Effector memory CD8-positive, alpha-beta T cell (primary cell): ENCODE measurements at regions not wholly inside any gene's neighbourhood (a gene's known extent, or its start where the extent isn't known, plus 50 kb on each side); places are given as distances from the start of the nearest gene placed in this dataset.

ENCODE experiments used
- ATAC-seq: fragments of 150-1000 bp; cut with Tn5 transposase; replicated peaks from 2 replicates; pipeline ENCODE4 v1.10.0; 2021; ENCODE audit warnings: mild to moderate bottlenecking, moderate library complexity
- DNase-seq, 3 experiments: peaks; one replicate each; pipeline ENCODE4 v3.0.0; 2021
- H3K27ac Mint-ChIP-seq, 2 donors: one replicate each; pipeline ENCODE4 v1.8.0; 2022; ENCODE audit warnings: mild to moderate bottlenecking in 2 of 2, mixed read lengths in 2 of 2, moderate library complexity in 2 of 2
- H3K27me3 Mint-ChIP-seq, 2 donors: one replicate each; pipeline ENCODE4 v1.8.0; 2022; ENCODE audit warnings: mixed read lengths in 2 of 2
- H3K36me3 Mint-ChIP-seq: one replicate; pipeline ENCODE4 v1.8.0; 2022; ENCODE audit warnings: mild to moderate bottlenecking, moderate library complexity, mixed read lengths; ENCODE audit not compliant: insufficient read depth
- H3K4me1 Mint-ChIP-seq, 2 donors: one replicate each; pipeline ENCODE4 v1.8.0; 2022; ENCODE audit warnings: low read depth in 2 of 2, mixed read lengths in 2 of 2
- H3K4me3 Mint-ChIP-seq, 2 donors: one replicate each; pipeline ENCODE4 v1.8.0; 2022; ENCODE audit warnings: mild to moderate bottlenecking in 2 of 2, mixed read lengths in 2 of 2, moderate library complexity in 2 of 2
- H3K9me3 Mint-ChIP-seq, 2 donors: one replicate each; pipeline ENCODE4 v1.8.0; 2022; ENCODE audit warnings: mixed read lengths in 2 of 2

DNA sequence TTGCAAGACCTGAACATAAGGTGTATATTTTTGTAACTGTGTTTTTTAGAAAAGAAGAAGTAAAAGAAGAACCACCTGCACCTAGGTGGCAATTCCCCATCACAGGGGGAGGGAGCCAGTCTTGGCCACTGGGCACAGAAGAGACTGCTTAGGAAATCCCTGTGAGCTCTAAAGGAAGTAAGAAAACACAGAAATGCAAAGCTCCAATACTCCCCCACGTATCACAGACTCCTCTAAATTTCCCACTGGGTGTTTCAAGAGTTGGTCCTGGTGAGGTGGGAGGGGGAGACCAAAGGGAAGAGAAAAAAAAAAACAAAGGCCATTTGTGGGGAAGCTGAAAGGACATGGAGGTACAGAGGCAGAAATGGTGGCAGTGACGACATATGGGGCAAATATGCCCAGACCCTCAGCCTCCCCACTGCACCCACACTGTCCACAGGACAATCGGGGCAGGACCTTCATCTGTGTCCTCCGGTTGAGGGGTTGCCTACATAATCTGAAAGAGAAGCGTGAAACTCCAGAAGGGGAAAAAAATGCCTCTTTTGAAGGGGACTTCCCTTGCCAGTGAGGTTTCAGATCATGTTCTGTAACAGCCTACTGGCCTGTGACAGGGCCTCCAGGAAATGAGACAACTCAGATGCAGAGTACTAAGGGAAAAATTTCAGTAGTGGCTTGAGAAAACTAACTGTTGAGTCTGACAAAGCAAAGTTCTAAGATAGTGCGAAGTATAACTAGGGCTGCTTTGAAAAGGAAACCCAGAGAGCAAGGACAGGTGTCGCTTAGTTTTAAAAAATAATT lies 226.2 kb upstream of the MARCKS start:
- peak in 2 of 3 experiments; percentile 6 to 7 for DNase-seq
- Mint-ChIP-seq H3K4me3 (peak overlapping the region; percentile 54 to 67), H3K36me3 (peaks cover 8% of the 10 kb centered on the region), H3K27ac (peak overlapping the region; percentile 91 to 92), H3K9me3 (peaks cover 0 to 8% of the 10 kb centered on the region in 2 donors), H3K4me1 (peaks cover 7 to 18% of the 10 kb centered on the region in 2 donors), H3K27me3 (no peaks in the 10 kb centered on the region)
- peak; percentile 73 for ATAC-seq

DNA sequence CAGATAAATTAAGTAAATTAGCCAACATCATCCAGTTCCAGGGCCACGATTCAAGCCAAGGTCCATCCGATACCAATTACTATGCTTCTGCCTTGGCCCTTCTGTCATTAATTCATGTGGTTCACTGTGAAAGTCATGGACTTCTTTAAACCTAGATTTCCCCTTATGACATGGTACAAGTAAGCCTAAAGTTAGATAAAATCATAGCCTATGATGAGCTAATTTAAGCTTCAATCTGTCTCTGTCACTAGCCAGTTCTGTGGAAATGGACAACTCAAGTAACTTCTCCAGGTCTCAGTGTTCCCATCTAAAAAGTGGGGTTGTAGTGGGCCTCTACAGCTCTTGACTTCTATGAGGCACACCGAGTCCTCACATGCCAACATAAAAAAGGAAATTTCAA lies 225.5 kb upstream of the MARCKS start:
- Mint-ChIP-seq H3K27me3 (no peaks in the 10 kb centered on the region), H3K4me3 (peak overlapping the region in 1 of 2 donors; percentile 67), H3K4me1 (peaks cover 7 to 16% of the 10 kb centered on the region in 2 donors), H3K27ac (peak overlapping the region; percentile 91 to 92), H3K36me3 (peaks cover 8% of the 10 kb centered on the region), H3K9me3 (peaks cover 0 to 8% of the 10 kb centered on the region in 2 donors)
- DNase-seq: no peak
- ATAC-seq: no peak

DNA sequence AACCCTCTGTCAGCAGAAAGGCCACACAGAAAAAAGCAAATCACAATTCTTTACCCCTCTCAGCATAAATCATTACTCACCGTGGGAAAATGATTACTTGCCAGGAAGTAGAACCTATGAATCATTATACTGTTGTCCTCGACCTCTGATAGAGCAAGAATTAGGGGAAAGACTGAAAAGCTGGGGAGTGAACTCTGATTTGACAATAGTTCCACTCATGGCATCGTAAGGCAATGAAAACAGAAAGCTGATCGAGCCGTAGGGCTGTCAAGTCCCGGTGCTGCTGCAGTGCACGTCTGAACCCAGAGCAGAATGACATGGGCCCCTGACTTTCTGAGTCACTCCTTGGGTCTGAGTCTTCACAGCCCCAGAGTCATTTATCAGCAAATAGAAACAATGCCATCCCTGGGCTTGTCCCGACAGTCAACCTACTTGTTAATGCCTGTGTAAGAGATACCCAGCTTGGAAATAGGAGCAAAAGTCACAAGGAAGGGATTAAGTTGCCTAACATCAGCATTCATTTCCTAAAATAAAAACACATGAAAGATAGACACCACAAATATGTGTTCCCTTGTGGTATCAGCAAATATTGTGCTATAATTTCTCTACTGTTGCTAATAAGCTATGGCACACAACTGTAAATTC lies 224.8 kb upstream of the MARCKS start:
- DNase-seq (no peak), ATAC-seq (peak; percentile 44)
- peaks cover 0 to 8% of the 10 kb centered on the region in 2 donors for H3K9me3 Mint-ChIP-seq
- peaks cover 7 to 16% of the 10 kb centered on the region in 2 donors for H3K4me1 Mint-ChIP-seq
- no peaks in the 10 kb centered on the region for H3K27me3 Mint-ChIP-seq
- H3K4me3 Mint-ChIP-seq: peak overlapping the region; percentile 43 to 54
- H3K36me3 Mint-ChIP-seq: peaks cover 8% of the 10 kb centered on the region
- peak overlapping the region; percentile 91 to 92 for H3K27ac Mint-ChIP-seq

GRCh38 chr6:113633638-113634037 lies 223.5 kb upstream of the MARCKS start:
- peaks cover 0 to 8% of the 10 kb centered on the region in 2 donors for H3K9me3 Mint-ChIP-seq
- H3K36me3 Mint-ChIP-seq: peaks cover 8% of the 10 kb centered on the region
- H3K27me3 Mint-ChIP-seq: no peaks in the 10 kb centered on the region
- no peak overlapping the region for H3K27ac Mint-ChIP-seq
- H3K4me1 Mint-ChIP-seq: peaks cover 7 to 12% of the 10 kb centered on the region in 2 donors
- DNase-seq: no peak
- no peak overlapping the region for H3K4me3 Mint-ChIP-seq
- no peak for ATAC-seq

DNA sequence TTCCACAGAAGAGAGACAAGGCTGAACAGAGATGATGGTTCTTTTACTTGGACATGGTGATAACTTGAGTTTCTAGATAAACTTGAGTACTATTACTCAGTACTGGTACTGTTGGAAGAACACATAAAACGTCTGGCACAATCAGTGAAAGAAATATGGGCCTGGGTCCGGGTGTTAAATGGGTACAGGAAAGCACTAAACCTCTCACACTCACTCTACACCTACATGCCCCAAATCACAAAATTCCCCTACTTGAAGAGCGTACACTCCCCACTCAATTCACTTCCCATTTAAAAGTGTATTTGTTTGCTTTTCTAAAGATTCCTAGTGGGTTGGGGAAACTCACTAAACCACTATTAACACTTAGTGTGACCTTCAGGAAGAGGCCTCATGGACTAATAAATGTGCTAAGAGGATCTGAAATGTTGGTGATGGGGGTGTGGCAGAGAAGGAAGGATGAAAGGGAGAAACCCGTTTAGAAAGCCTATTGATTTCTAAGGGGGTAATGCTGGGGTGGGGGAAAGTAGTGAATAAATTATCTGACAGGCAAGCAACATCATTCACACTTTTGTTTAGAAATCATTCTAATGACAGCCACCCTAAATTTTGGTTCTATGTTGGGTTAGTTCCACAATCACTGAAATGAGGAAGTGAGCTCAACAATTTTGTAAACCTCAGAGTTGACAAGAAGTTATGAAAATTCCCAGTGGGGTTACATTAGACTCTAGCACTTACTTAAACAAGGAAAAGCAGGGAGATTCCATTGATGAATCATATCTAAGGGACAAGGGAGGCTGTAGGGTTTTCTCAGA lies 222.6 kb upstream of the MARCKS start:
- peaks cover 7 to 12% of the 10 kb centered on the region in 2 donors for H3K4me1 Mint-ChIP-seq
- H3K36me3 Mint-ChIP-seq: peaks cover 8% of the 10 kb centered on the region
- no peaks in the 10 kb centered on the region for H3K27me3 Mint-ChIP-seq
- peaks cover 0 to 8% of the 10 kb centered on the region in 2 donors for H3K9me3 Mint-ChIP-seq
- no peak overlapping the region for H3K27ac Mint-ChIP-seq
- no peak overlapping the region for H3K4me3 Mint-ChIP-seq
- ATAC-seq (no peak), DNase-seq (no peak)

DNA sequence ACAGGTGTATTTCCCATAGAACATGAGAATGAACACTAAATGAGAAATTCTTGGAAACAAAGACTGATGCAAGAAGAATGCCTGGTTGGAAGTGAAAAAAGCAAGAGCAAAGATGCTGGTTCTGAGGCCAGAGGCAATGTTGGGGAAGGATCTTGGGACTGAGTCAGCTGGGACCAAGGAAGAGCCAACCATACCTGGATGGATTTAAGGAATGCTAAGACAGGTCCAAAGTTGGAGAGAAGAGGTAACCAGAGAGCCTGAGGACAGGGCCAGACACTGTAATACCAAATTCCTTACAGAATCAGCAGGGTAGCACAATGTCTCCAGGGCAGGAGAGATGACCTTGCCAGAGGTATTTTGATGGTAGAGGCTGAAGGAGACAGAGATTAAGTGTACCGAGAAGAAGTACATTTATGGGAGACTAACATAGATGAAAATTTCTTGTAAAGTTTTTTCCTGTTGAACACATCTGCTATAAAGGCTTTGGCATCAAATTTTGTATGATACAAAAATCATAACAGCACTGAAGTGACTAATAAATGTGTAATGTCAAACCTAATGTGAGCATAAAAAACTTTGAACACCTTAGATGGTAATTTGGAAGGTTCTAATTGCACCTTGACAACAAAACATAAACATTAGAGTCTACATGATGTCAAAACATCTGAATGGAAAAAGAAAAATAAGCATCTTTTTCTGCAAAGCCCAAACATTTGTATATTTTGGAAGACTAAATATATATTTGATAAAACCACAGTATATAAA lies 221.7 kb upstream of the MARCKS start:
- DNase-seq (no peak), ATAC-seq (no peak)
- H3K27me3 Mint-ChIP-seq: no peaks in the 10 kb centered on the region
- no peak overlapping the region for H3K4me3 Mint-ChIP-seq
- H3K4me1 Mint-ChIP-seq: peaks cover 7 to 12% of the 10 kb centered on the region in 2 donors
- H3K36me3 Mint-ChIP-seq: peaks cover 8% of the 10 kb centered on the region
- no peak overlapping the region for H3K27ac Mint-ChIP-seq
- H3K9me3 Mint-ChIP-seq: peaks cover 0 to 8% of the 10 kb centered on the region in 2 donors

DNA sequence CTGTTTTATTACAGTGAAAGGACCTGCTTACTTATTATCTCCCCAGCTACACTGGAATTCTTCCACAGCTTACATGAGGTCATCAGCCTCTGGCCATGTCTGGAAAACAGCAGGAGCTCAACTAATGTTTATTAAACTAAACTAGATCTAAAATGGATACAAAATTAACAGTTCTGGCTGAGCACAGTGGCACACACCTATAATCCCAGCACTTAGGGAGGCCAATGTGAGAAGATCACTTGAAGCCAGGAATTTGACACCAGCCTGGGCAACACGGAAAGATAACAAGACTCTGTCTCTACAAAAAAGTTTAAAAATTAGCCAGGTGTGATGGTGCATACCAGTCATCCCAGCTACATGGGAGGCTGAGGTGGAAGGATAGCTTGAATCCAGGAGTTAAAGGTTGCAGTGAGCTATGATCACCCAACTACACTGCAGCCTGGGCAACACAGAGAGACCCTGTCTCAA lies 220.8 kb upstream of the MARCKS start:
- Mint-ChIP-seq H3K4me1 (peaks cover 4% of the 10 kb centered on the region in 2 donors), H3K36me3 (no peaks in the 10 kb centered on the region), H3K4me3 (no peak overlapping the region), H3K9me3 (peaks cover 0 to 8% of the 10 kb centered on the region in 2 donors), H3K27me3 (no peaks in the 10 kb centered on the region), H3K27ac (no peak overlapping the region)
- ATAC-seq: no peak
- no peak for DNase-seq

DNA sequence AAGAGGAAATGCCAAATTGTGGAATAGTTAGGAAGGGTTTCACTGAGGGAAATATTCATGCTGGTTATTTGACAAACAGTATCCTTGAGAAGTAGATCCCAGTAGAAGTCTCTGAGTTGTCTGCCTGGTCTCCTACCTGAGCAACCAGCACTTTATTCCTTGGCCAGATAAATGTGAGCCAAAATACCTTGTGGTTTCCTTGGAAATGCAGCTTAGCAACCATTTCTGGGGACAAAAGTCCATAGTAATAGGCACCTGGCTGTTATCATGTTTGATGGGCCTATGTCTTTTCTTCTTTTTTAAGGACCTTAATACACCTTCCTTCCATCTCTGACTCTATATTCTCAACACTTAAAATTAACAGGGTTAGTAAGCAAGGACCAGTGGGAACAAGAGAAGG lies 217.1 kb upstream of the MARCKS start:
- no peak overlapping the region for H3K4me3 Mint-ChIP-seq

DNA sequence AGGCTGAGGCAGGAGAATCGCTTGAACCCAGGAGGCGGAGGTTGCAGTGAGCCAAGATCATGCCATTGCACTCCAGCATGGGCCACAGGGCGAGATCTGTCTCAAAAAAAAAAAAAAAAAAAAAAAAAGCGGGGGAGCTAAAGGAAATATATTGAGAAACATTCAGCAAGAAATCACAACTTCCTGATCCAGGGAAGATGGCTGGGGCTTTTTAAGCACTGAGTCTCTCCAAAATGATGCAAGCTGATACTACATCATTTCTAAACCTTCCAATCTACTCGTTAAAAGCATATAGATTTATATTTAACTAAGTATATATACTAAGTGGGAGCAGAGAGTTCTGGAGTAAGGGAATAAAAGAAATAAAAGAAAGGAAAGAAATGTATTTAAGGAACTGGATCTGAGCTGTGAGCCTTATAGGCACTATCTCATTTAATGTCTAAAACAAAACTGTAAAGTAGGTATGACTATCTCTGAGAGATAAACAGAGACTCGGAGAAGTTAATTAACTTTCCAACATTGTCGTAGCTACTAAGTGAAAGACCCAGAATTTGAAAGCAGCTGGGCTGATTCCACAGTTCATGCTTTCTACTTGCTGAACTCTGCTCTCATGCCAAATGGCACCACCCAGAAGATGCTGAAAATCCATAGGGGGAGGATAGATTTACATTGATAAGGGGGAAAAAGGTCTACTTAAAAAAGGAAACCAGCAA lies 215.0 kb upstream of the MARCKS start:
- Mint-ChIP-seq H3K4me3 (no peak overlapping the region), H3K9me3 (no peaks in the 10 kb centered on the region), H3K36me3 (no peaks in the 10 kb centered on the region), H3K27me3 (no peaks in the 10 kb centered on the region), H3K27ac (no peak overlapping the region), H3K4me1 (no peaks in the 10 kb centered on the region)
- ATAC-seq (no peak), DNase-seq (no peak)

More for the DNA sequence above, 217.1 kb upstream of the MARCKS start:
- DNase-seq (no peak), ATAC-seq (no peak)
- no peaks in the 10 kb centered on the region for H3K27me3 Mint-ChIP-seq
- no peaks in the 10 kb centered on the region for H3K36me3 Mint-ChIP-seq
- peaks cover 0 to 4% of the 10 kb centered on the region in 2 donors for H3K9me3 Mint-ChIP-seq
- no peaks in the 10 kb centered on the region for H3K4me1 Mint-ChIP-seq
- no peak overlapping the region for H3K27ac Mint-ChIP-seq

DNA sequence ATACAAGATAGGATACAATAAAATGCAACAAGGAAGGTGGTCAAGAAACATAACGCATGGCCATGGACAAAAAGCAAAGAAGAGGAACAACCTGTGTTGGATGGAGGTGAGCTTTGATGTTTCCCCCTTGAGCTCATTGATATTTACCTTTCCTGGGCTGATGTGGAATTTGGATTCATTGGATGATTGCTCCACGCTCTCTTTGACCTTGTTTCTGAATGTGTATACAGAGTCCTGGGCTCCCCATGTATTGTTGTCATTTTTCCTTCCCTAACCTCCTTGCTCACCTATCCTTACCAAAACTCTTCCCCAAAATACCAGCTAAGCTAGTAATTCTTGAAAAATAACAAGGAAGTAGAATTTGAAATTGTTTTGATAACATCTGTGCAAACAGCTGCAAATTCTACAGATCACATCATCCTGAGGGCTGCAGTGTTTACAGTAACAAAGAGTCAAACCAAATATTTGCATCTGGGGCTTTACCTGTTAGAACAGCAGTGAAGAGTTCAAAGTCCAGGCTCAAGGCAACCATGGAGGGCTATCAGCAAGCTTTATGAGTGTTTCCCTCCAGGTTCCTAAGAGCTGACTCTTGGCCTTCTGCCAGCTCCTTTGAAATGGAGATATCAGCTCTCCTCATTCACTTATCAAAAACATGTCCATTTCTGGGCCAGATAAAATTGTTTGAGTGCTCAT lies 214.3 kb upstream of the MARCKS start:
- Mint-ChIP-seq H3K4me3 (no peak overlapping the region), H3K27me3 (no peaks in the 10 kb centered on the region), H3K27ac (no peak overlapping the region), H3K4me1 (no peaks in the 10 kb centered on the region), H3K9me3 (no peaks in the 10 kb centered on the region), H3K36me3 (no peaks in the 10 kb centered on the region)
- ATAC-seq (no peak), DNase-seq (no peak)

DNA sequence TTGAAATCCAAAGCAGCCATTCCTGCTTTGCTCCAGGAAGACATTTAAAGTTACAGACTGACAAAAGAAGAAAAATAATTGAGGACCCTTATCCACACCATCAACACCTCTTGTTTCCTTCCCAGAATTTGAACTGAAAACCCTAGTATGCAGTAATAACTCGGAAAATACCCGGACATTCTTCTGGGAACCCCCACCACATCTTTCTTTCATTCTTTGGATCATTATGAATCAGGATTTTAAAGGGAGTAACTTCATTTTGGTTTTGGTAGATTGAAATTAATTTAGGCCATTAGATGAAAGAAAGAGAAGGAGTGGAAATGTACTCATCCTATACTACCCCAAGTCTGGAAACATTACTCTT lies 213.8 kb upstream of the MARCKS start:
- ATAC-seq: no peak
- Mint-ChIP-seq H3K36me3 (no peaks in the 10 kb centered on the region), H3K9me3 (no peaks in the 10 kb centered on the region), H3K27ac (no peak overlapping the region), H3K4me1 (no peaks in the 10 kb centered on the region), H3K27me3 (no peaks in the 10 kb centered on the region), H3K4me3 (no peak overlapping the region)
- DNase-seq: no peak
